LNCaP clone FGC (cell line): ENCODE measurements at regions not wholly inside any gene's neighbourhood (a gene's known extent, or its start where the extent isn't known, plus 50 kb on each side); places are given as distances from the start of the nearest gene placed in this dataset.

Experiments
- DNase-seq: peaks from one replicate; pipeline ENCODE4 v3.0.0-alpha.2; 2011; ENCODE audit warnings: low read depth
- H3K4me3 ChIP-seq: 2 replicates; pipeline ENCODE4 v1.5.1; 2011; ENCODE audit warnings: mild to moderate bottlenecking, low read depth, low read length, control low read depth
- CTCF ChIP-seq: IDR thresholded peaks from 2 replicates; pipeline ENCODE4 v1.5.1; 2012; ENCODE audit warnings: mild to moderate bottlenecking; ENCODE audit not compliant: control insufficient read depth, insufficient read depth; ENCODE audit errors: extremely low read depth

GRCh38 chrX:82591421-82591820 lies 916.7 kb upstream of the POU3F4 start:
- no peak overlapping the region for H3K4me3 ChIP-seq
- DNase-seq: no peak
- TF ChIP-seq CTCF: no peak

- no peak for DNase-seq
- TF ChIP-seq CTCF: no peak
- no peak overlapping the region for H3K4me3 ChIP-seq
Measured at GRCh38 chrX:82626978-82627377, 881.1 kb upstream of the POU3F4 start.

GRCh38 chrX:82627568-82627967 lies 880.5 kb upstream of the POU3F4 start:
- DNase-seq: no peak
- no peak overlapping the region for H3K4me3 ChIP-seq
- no peak for TF ChIP-seq CTCF

- no peak overlapping the region for H3K4me3 ChIP-seq
- no peak for DNase-seq
- TF ChIP-seq CTCF: peak; percentile 26; the same call in 1 of the 2 replicates
Measured at GRCh38 chrX:82648062-82648461, 860.0 kb upstream of the POU3F4 start.

- no peak for DNase-seq
- TF ChIP-seq CTCF: no peak
- no peak overlapping the region for H3K4me3 ChIP-seq
Measured at GRCh38 chrX:82649645-82650044, 858.4 kb upstream of the POU3F4 start.

- no peak for DNase-seq
- no peak overlapping the region for H3K4me3 ChIP-seq
- TF ChIP-seq CTCF: no peak
Measured at GRCh38 chrX:82658492-82658891, 849.6 kb upstream of the POU3F4 start.

GRCh38 chrX:82666355-82666754 lies 841.7 kb upstream of the POU3F4 start:
- DNase-seq: no peak
- TF ChIP-seq CTCF: no peak

More at GRCh38 chrX:82666355-82666754, 841.7 kb upstream of the POU3F4 start:
- H3K4me3 ChIP-seq: no peak overlapping the region
